ENCODE measurements at regions not wholly inside any gene's neighbourhood (a gene's known extent, or its start where the extent isn't known, plus 50 kb on each side); places are given as distances from the start of the nearest gene placed in this dataset.

DNA sequence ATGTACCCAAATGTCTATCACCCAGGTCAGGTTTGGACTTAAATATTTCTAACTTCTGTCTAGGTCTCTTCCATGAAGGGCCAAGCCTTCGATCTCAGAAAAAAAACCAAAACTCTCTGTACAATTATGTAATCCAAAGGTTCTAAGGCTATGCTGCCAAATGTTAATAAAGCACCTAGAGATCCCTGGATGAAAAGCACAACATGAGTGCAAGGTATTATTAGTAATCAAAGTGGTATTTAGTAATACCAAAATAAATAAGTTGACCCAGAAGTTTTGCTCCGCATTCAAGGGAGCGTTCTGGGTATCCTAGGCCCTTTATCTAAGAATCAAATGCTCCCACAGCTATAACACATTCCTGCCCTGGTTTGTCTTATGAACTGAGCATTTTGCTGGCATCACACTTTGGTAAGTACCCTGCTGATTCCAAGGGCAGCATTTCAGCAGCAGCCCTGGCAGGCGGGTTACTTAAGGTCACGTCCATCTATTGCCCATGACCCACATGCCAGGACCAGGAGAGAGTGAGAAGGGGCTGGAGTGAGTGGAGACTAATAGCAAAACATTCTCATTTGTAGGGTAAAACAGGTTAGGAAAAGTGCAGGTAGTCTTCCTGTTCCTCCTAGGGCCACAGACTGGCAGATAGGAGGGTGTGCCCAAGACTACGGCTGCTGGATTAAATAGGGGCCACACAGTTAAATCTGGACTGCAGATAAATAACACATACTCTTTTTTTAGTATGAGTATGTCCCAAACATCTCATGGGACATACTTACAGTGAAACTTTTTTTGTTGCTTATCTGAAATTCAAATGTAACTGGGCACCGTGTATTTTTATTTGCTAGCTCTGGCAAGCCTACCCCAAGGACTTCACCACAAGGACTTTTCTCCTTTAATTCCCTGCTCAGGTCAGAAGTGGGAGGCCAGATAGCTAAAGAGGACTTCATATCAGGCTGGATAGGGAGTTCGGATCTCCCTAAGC lies 76.0 kb upstream of the SNRK start:
- intact Hi-C loops (cut with micrococcal nuclease): no loop called here

DNA sequence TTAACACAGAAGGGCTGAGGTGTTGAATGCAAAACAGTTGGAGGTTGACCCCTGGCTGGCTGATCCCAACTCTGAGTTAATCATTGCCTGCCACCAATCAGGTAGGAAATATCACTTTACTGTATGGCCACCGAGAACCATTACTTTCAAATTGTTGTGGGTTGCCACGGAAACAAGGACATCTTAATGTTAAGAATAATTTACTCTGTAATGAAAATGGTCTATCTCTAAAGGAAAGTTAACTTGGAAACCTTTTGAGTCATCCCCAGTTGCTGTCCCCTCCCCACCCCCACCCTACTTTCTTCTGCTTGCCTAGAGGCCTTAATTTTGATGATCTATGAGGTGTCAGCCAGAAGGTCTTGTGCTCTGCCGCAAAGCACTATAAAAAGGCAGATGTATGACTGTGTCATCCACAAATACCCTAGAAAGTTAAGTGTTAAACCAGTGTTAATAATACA lies 78.7 kb upstream of the SNRK start:
- intact Hi-C loops (cut with micrococcal nuclease): no loop called here

DNA sequence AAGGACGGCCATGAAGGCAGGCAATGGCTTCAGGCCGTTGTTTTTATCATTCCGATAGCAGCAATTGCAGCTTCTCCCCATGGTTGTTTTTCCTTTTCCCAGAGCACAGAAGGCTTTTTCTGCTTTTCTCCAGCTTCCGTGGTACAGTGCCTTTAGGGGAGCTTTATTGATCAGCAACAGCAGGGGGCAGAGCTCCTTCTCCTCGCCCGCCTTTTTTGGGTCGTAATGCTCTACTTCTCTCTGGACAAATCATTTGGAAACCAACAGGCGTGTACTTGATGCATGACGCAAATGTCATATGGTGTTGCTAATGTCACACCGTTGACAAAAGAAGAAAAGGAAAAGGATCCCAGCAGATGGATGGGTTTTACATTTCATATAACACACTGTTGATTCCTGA lies 79.7 kb upstream of the SNRK start:
- intact Hi-C loops (cut with micrococcal nuclease): no loop called here

DNA sequence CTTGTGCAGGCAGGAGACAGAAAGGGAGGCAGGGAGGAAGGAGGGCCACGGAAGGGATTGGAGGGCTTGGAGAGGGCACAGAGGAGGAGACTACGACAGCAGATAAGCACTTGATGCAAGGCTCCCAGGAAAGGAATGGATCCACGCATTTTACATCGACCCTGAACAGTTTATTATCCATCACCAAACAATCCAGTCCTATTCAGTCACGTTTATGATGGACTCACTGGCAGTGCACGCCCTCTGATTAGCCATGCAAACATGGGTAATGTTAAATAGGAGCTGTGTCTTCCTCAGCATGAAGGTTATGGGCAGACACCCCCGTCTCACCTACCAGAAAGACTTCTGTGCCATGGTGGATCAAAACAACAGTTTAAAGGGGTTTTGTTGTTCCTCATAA lies 80.2 kb upstream of the SNRK start:
- intact Hi-C loops (cut with micrococcal nuclease): no loop called here

DNA sequence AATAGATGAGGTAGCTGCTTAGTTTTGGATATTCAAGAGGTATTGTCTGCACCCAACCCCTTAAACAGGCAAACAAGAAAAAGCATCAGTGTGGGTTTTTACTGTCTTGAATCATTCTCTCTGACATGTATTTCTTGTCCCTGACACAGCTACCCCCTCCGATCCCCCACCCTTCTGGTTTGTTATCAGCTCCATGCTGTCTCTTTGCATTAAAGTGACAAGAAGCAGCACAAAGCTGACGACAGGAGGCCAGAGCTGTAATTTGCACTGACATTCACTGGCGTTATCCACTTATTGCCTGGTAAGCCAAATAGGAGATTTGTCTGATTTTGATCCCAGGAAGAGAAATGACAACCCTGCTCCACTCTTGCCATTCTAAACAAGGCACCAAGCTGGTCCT lies 83.3 kb upstream of the SNRK start:
- intact Hi-C loops (cut with micrococcal nuclease): no loop called here

DNA sequence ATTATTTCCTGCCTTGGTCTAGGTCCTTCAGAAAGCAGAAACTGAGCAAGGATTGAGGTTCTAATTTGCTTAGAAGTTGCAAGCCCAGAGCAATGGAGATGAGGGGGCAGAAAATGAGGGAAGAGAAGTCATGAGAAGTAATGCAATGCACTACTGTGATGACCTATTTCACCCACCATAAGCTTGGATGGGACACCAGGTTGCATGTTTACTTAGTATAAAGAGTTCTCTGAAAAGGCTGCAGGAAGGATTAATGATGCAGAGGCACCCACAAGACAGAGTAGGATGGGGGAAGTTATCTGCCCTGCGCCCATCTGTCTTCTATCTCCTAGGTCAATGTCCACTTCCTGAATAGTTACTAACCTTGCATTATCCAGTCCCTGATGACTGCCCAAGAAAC lies 84.8 kb upstream of the SNRK start:
- intact Hi-C loops (cut with micrococcal nuclease): no loop called here

DNA sequence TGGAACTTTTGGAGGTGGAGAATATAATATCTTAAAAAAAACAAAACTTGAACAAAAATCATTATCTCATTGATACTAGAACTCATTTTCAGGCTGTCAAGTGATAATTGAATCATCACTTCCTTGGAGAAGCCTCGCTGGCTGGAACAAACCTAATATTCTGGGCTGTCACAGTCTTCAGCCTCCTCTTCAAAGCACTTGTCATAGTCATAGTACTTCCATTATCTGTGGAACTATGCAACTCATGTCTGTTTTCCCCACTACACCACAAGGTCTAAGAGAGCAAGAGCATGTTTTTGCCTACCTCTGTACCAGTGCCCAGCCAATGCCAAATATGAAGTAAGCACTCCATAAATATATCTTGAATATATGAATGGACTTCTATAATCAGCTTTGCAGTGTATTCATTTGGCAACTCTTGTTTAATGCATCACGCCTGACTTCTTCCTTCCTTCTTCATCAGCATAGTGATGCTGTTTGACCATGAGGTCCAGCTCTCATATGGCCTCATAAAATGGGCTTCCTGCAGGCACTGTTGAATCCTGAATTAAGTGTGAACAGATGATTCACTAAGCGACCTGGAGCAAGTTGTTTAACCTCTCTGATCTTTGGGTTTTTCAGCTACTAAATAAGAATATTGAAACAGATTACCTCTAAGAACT lies 86.6 kb upstream of the SNRK start:
- intact Hi-C loops (cut with micrococcal nuclease): no loop called here

DNA sequence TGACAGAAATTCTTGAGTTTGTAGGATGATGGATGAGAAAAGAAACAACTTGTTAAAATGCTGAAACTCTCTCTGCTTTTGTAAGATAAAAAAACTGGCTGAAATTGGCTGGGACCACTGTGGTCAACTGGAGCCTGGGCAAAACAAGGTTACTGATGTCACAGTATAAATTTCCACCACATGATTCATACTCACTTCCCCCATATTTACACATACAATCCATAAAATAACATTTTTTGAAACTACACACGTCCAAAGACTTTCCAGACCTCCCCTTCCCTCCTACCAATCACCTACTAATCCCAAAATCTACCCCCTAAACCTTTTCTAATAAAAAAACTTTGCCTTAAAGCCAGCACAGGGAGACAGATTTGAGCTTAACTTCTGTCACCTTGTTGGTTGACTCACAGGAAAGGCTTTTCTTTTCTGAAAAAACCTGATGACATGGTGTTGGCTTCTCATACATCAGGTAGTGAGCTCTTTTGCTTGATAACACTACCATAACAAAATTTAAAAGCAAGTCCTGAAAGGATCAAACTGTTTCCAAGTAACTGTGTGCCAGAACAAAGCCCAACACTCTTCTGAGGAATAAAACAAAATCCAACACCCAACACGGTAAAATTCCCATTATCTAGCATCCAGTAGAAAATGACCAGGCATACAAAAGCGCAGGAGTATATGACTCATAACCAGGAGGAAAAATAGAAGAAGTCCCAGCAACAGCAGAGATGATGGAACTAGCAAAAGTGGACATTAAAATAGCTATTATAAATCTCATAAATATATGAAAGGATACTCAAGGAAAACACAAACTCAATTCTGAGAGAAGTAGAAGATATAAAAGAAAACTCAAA lies 87.3 kb upstream of the SNRK start:
- intact Hi-C loops (cut with micrococcal nuclease): no loop called here

DNA sequence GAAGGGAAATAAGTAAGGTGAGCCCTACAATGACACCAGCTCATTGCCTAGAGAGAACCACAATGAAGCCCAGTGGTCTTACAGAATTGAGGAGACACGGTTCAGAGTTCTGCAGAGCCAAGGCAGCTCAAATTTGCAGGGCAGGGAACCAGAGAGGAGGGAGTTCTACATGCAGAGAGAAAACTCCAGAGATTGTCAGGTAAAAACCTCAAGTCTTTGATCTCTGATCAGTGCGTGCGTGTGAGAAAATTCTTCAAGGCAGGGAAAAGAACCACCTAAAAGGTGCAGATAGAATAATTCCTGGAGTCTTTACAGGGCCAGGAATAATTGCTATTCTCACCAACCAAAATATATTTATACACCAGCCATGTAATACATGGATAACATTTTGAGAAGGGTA lies 88.0 kb upstream of the SNRK start:
- intact Hi-C loops (cut with micrococcal nuclease): no loop called here

DNA sequence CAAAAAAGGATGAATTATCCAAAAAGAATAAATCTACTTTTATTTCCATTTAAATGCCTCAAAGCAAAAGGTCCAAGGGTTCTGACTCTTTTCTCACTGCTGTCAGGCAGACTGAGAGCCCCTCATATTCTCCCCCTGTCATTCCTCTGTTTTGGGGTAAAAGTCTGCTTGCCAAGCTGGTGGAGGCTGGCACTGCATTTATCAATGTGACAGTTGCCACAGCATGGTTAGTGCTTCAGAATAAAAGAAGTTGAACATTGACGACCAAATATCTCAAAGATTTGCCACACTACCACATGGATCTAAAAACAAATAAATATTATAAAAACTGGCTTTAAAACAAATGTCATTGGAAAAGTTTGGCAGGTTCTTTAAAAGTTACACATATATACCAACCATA lies 89.2 kb upstream of the SNRK start:
- intact Hi-C loops (cut with micrococcal nuclease): no loop called here

DNA sequence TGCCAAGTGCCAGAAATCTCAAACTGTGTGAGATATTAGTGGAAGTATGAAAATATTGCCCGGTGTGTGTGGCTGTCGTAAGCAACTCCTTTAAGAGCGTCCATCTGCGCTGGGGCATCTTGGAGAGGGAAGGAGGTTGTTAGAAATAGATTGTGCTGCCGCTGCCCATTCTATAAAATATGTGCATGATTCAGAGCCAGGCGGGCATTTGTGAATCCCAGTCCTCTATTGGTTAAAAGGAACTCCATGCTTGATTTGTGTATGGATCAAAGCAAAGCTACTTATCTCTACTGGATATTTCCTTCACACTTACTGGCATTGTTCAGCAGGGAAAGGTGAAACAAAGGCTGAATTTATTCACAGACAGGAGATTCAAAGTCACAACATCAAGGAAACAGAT lies 89.6 kb upstream of the SNRK start:
- intact Hi-C loops (cut with micrococcal nuclease): no loop called here

DNA sequence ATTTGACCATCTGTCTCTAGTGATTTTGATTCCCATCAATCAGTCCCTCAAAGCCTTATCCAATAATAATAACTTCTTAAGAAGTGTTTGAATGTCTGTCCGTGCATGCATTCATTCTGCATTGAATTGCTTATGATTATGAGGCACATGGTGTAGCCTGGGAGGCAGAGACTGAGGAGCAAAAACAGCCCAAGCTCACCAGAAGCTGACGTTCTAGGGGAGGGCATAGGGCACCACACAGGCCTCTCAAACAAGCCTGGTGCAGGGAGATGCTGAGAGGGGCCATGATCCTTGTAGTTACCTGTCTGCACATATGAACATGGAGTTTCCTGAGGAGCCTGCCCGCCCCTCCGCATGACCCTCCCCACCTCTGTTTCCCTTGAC lies 89.2 kb upstream of the POMGNT2 start:
- intact Hi-C loops (cut with micrococcal nuclease): no loop called here

DNA sequence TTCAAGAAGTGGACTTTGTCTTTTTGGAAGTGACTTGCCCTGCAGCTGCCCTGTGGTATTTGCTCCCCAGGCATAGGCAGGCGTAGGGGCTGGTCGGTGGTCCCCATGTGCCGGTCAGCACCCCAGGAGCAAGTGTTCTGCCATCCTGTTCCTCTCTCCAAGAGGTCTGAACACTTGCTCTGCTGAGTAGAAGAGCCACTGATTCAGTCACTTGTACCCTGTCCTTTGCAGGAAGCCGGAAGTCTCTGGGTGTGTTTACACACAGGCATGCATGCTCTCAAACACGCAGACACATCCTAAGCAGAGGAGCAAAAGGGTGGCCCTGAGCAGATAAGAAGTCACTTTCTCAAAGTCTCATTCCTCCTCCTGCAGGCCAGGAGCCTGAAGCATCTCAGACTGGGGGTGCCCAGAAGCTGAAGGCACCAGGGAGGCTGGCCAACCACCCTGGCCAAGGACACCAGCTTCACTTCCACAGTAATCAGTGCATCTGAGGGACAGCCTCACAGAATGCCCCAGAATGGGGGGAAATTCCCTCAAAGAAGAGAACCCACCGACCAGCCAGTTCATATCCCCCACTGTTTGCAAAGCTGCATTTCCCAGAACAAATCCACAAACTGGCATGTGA lies 88.7 kb upstream of the POMGNT2 start:
- intact Hi-C loops (cut with micrococcal nuclease): loop anchor here (1.0 kb wide), 1 partner anchor 32 kb away; no protein-coding TSS in a partner anchor

DNA sequence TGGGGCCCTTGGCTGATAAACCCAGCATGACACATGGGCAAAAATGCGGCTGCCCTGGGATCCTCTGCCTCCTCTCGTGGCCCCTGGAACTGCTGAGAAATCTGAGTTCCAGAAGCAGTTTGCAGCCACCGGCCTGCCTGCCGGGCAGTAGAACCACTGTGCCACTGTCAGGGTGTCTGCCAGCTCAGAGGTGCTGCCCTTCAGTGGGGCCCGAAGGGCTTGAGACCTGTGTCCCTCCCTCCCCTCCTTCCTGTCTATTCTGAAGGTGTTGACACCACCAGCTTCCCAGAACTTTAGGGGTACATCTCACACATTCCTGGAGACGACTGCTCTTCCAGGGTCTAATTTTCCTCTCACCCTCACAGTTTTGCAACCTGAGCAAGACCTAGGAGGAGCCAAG lies 88.2 kb upstream of the POMGNT2 start:
- intact Hi-C loops (cut with micrococcal nuclease): loop anchor here (1.0 kb wide), 1 partner anchor 32 kb away; no protein-coding TSS in a partner anchor

DNA sequence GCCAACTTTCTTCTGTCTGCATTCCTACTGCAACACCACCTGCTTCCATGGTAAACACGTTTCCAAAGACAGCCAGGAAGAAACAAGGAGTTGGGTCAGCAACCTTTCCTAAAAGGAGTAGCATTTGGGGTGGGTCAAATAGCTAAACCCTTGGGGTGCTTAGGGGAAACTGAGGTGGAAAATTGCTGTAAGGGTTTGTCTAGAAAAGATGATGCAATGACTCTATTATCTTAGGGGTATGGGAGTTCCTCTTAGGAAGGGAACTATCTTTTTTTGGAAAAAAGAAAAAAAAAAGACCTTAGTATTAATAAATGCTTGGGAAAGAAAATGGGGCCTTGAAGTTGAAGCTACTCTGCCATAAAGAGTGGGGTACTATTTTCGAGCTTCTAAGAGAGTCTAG lies 86.1 kb upstream of the POMGNT2 start:
- intact Hi-C loops (cut with micrococcal nuclease): no loop called here

DNA sequence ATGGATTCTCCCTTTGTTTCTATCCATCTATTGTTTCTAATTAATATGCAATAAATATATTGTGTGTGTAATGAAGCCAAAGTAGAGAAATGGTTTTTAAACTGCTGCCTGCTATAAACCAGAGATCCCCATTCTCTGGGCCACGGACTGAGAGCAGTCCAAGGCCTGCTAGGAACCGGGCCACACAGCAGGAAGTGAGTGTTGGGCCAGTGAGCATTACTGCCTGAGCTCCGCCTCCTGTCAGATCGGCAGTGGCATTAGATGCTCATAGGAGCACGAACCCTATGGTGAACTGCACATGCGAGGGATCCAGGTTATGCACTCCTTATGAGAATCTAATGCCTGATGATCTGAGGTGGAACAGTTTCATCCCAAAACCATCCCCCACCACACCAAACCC lies 85.2 kb upstream of the POMGNT2 start:
- intact Hi-C loops (cut with micrococcal nuclease): no loop called here

DNA sequence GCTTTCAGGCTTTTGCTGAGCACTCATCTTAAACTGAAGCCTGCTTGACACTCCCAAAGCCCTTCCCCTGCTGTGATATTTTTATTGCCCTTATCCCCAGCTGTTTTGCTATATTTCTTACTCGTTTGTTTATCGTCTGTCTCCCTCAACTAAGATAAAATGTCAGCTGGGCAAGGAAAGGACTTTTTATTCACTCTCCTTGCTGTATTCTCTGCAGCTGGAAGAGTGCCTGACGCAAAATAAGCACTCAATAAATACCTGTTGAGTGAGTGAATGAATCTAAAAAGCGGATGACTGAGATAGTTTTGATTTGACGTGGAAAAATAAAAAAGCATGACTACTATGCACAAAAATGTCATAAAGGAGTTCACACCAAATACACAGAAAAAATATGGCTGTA lies 84.8 kb upstream of the POMGNT2 start:
- intact Hi-C loops (cut with micrococcal nuclease): no loop called here

DNA sequence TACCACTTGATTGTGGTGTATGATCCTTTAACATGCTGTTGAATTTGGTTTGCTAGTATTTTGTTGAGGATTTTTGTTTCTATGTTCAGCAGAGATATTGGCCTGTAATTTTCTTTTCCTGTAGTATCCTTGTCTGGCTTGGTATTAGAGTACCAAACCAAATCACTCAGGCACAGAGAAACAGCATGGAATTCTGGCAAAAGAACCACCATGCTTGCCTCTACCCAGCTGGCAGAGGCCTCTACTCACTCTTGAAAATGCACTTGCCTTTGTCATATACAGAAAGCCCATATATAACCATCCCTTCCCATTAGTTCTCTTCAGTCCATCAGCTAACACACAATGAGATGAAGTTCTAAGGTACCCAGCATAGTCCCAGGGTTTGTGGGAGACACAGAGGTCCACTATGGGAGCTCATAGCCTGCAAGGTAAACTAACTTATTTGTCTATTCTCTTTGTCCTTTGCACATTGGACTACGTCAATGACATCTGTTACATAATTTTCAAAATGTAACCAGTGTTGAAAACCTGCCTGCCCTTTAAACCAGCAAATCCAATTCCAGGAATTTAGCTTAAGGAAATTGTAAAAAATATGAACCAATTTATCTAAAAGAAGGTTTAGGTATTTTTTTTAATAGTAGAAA lies 82.1 kb upstream of the POMGNT2 start:
- intact Hi-C loops (cut with micrococcal nuclease): no loop called here

DNA sequence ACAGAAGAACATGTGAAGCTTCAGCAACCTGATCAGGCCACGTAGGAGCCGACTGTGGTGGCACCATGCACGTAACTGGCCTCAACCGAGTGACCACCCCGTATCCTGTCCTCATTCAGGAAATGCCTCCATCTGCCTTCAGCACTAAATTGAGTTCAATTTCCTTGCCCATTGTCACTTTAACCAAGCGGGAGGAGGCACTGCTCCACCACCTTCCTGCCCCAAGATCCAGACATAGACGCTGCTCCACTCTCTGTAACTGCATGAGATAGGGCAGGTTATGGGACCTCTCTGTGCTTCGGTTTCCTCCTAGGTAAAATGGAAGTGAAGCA lies 80.1 kb upstream of the POMGNT2 start:
- intact Hi-C loops (cut with micrococcal nuclease): no loop called here

DNA sequence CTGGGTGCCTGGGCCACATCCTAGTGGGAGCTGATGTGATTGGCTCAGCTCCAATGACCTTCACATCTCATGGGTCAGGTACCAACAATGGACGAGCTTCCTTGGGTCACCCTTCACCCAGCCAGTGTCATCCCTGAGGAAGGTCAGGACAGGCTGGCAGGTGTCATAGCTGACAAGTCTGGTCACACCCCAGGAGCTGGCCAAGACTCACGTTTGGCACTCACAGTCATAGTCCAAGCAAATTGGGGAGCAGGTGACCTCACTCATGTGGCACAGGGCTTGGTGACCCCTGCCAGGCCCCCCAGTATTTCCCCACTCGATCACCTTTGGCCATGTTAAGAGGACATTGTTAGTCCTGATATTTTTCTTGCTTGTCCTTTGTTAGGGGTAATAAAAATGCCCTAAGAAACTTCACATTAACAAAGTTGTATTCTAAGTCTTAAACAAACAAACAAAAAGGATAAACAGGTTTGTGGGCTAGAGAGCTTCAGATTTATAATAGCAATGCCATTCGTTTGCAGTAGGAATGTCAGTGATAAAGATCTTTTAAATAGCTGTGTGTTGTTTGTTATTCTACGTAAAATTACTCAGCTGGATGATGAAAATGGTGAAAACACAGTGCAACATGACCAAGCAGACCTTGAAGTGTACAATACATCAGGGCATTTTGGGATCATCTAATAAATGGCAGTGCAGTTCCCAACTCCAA lies 79.5 kb upstream of the POMGNT2 start:
- intact Hi-C loops (cut with micrococcal nuclease): no loop called here

All from T-helper 2 cell treated with Interferon-gamma antibody and Interleukin-4, amounts not matched to agents 100 ng/mL and 5 ng/mL, for 36 hours (primary cell).